ENCODE measurements at regions not wholly inside any gene's neighbourhood (a gene's known extent, or its start where the extent isn't known, plus 50 kb on each side); places are given as distances from the start of the nearest gene placed in this dataset.

GRCh38 chr14:34160619-34161018, 209.7 kb upstream of the EGLN3 start:
- in situ Hi-C loops (cut with MboI) (loop anchor here (25.0 kb wide), 1 partner anchor 1473 kb away; no protein-coding TSS in a partner anchor), intact Hi-C loops (cut with micrococcal nuclease) (no loop called here)
- no peak overlapping the region for H3K4me2 ChIP-seq (ENCODE audit: insufficient read depth, low read length)
- no TSS peak for BruUV-seq (replicated peaks)
- POLR2A ChIA-PET = interaction anchor here (0.6 to 1.0 kb wide), 2 partner anchors 11 to 13 kb away, joined by 5 to 8 read pairs; no protein-coding TSS in a partner anchor
- H3K27ac ChIP-seq (ENCODE audit: extremely low read depth, low read depth, low read length) = no peak overlapping the region
- H3K27me3 ChIP-seq (ENCODE audit: control insufficient read depth in 2 of 2, insufficient read depth in 2 of 2, low read length in 2 of 2) = no peaks in the 10 kb centered on the region
- no peaks in the 10 kb centered on the region for H3K79me2 ChIP-seq (ENCODE audit: control insufficient read depth, insufficient read depth, low read length)
- no peak for FAIRE-seq
- H4K20me1 ChIP-seq (replicated peaks; ENCODE audit: control insufficient read depth, insufficient read depth, low read length) = no peaks in the 10 kb centered on the region
- H3K9me3 ChIP-seq (replicated peaks; ENCODE audit: control insufficient read depth, insufficient read depth, low read depth, low read length) = no peaks in the 10 kb centered on the region
- no peak for DNase-seq (ENCODE audit: extremely low read depth in 1 of 4, low spot score in 3 of 4)
- TF ChIP-seq PHF21A (IDR thresholded peaks at IDR 0.05; ENCODE audit: borderline replicate concordance, low read depth) (no peak), TGIF2 (CRISPR knock-in tag; IDR thresholded peaks at IDR 0.05) (no peak), MCM3 (IDR thresholded peaks at IDR 0.05) (no peak), KAT7 (CRISPR knock-in tag; IDR thresholded peaks at IDR 0.05; ENCODE audit: borderline replicate concordance) (no peak), STAT5A (IDR thresholded peaks at IDR 0.05; ENCODE audit: borderline replicate concordance, low read length) (no peak)
- H3K4me1 ChIP-seq (replicated peaks in 1 of 2; ENCODE audit: control insufficient read depth in 2 of 2, insufficient read depth in 2 of 2, low read length in 2 of 2) = no peaks in the 10 kb centered on the region
- H2AFZ ChIP-seq (ENCODE audit: low read depth, low read length) = no peak overlapping the region
- ATAC-seq = no peak
- no peaks in the 10 kb centered on the region for H3K36me3 ChIP-seq (ENCODE audit: control insufficient read depth, insufficient read depth, low read length)
- 0% methylated on average over 2 of the region's 2 CpGs for WGBS (ENCODE audit: insufficient coverage, low coverage, missing lambda C conversion rate)
- H3K4me3 ChIP-seq = no peak overlapping the region
- no peaks in the 10 kb centered on the region for H3K9me1 ChIP-seq (ENCODE audit: control insufficient read depth, insufficient read depth, low read length)
- H3K9ac ChIP-seq (ENCODE audit: insufficient read depth in 1 of 2, low read depth in 2 of 2, low read length in 2 of 2) = no peak overlapping the region
- CTCF ChIA-PET (ENCODE audit: low intra/inter-chr PET ratio) = no interaction called here

GRCh38 chr14:34157651-34158050, 206.8 kb upstream of the EGLN3 start:
- no peaks in the 10 kb centered on the region for H3K36me3 ChIP-seq (ENCODE audit: control insufficient read depth, insufficient read depth, low read length)
- no peaks in the 10 kb centered on the region for H3K27me3 ChIP-seq (ENCODE audit: control insufficient read depth in 2 of 2, insufficient read depth in 2 of 2, low read length in 2 of 2)
- H3K4me3 ChIP-seq = no peak overlapping the region
- in situ Hi-C loops (cut with MboI) (loop anchor here (25.0 kb wide), 1 partner anchor 1470 kb away; no protein-coding TSS in a partner anchor), intact Hi-C loops (cut with micrococcal nuclease) (no loop called here)
- FAIRE-seq = no peak
- TF ChIP-seq, protein P1, sequence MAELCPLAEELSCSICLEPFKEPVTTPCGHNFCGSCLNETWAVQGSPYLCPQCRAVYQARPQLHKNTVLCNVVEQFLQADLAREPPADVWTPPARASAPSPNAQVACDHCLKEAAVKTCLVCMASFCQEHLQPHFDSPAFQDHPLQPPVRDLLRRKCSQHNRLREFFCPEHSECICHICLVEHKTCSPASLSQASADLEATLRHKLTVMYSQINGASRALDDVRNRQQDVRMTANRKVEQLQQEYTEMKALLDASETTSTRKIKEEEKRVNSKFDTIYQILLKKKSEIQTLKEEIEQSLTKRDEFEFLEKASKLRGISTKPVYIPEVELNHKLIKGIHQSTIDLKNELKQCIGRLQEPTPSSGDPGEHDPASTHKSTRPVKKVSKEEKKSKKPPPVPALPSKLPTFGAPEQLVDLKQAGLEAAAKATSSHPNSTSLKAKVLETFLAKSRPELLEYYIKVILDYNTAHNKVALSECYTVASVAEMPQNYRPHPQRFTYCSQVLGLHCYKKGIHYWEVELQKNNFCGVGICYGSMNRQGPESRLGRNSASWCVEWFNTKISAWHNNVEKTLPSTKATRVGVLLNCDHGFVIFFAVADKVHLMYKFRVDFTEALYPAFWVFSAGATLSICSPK (IDR thresholded peaks at IDR 0.05; ENCODE audit: borderline replicate concordance) = no peak
- no peak for TF ChIP-seq ZNF217 (CRISPR knock-in tag; IDR thresholded peaks at IDR 0.05)
- TF ChIP-seq STAG1 (CRISPR knock-in tag; IDR thresholded peaks at IDR 0.05; ENCODE audit: borderline replicate concordance) = no peak
- TF ChIP-seq RFX5 (IDR thresholded peaks at IDR 0.05; ENCODE audit: low read depth, low read length) = no peak
- TF ChIP-seq ZNF644 (tag; IDR thresholded peaks at IDR 0.05; ENCODE audit: low read depth) = no peak
- TF ChIP-seq ADNP (tag; IDR thresholded peaks at IDR 0.05) = no peak
- no peak for TF ChIP-seq ZEB2 (IDR thresholded peaks at IDR 0.05)
- no peak for TF ChIP-seq IRF9 (tag; IDR thresholded peaks at IDR 0.05)
- no peak for TF ChIP-seq PHF20 (IDR thresholded peaks at IDR 0.05; ENCODE audit: partially characterized antibody)
- H3K9ac ChIP-seq (ENCODE audit: insufficient read depth in 1 of 2, low read depth in 2 of 2, low read length in 2 of 2) = no peak overlapping the region
- H3K79me2 ChIP-seq (ENCODE audit: control insufficient read depth, insufficient read depth, low read length) = no peaks in the 10 kb centered on the region
- ChIA-PET CTCF (ENCODE audit: low intra/inter-chr PET ratio) (no interaction called here), POLR2A (no interaction called here)
- H4K20me1 ChIP-seq (replicated peaks; ENCODE audit: control insufficient read depth, insufficient read depth, low read length) = no peaks in the 10 kb centered on the region
- no peak for ATAC-seq
- H2AFZ ChIP-seq (ENCODE audit: low read depth, low read length) = no peak overlapping the region
- H3K27ac ChIP-seq (ENCODE audit: extremely low read depth, low read depth, low read length) = no peak overlapping the region
- no peaks in the 10 kb centered on the region for H3K9me3 ChIP-seq (replicated peaks; ENCODE audit: control insufficient read depth, insufficient read depth, low read depth, low read length)
- no peaks in the 10 kb centered on the region for H3K4me1 ChIP-seq (replicated peaks in 1 of 2; ENCODE audit: control insufficient read depth in 2 of 2, insufficient read depth in 2 of 2, low read length in 2 of 2)
- no peak for DNase-seq (ENCODE audit: extremely low read depth in 1 of 4, low spot score in 3 of 4)
- WGBS (ENCODE audit: insufficient coverage, low coverage, missing lambda C conversion rate) = 5% methylated on average over 2 of the region's 2 CpGs
- BruUV-seq (replicated peaks) = no TSS peak
- H3K9me1 ChIP-seq (ENCODE audit: control insufficient read depth, insufficient read depth, low read length) = no peaks in the 10 kb centered on the region
- no peak overlapping the region for H3K4me2 ChIP-seq (ENCODE audit: insufficient read depth, low read length)

All from K562 (cell line).